Activated CD4-positive, alpha-beta T cell treated with anti-CD3 and anti-CD28 coated beads for 1 hour (primary cell): ENCODE measurements at regions not wholly inside any gene's neighbourhood (a gene's known extent, or its start where the extent isn't known, plus 50 kb on each side); places are given as distances from the start of the nearest gene placed in this dataset.
"Not testable (repeated sequence)": the region's sequence is repeated elsewhere in the genome, so short reads cannot be mapped to it uniquely, and the experiment has no call there.

Experiments
- DNase-seq: peaks from one replicate; pipeline ENCODE4 v3.0.0-alpha.2; 2020

GRCh38 chr16:52386694-52387093 lies 160.2 kb downstream of the TOX3 start:
- no peak for DNase-seq

- no peak for DNase-seq
Observed at GRCh38 chr16:52384378-52384777, 162.6 kb downstream of the TOX3 start.

- no peak for DNase-seq
Observed at GRCh38 chr16:52383640-52384292, 163.2 kb downstream of the TOX3 start.

- DNase-seq: no peak
Observed at GRCh38 chr16:52383119-52383518, 163.8 kb downstream of the TOX3 start.

GRCh38 chr16:52379551-52379950 lies 167.4 kb downstream of the TOX3 start:
- no peak for DNase-seq

- no peak for DNase-seq
Observed at GRCh38 chr16:52376676-52377280, 170.2 kb downstream of the TOX3 start.

GRCh38 chr16:52372313-52372712 lies 174.6 kb downstream of the TOX3 start:
- DNase-seq: no peak

GRCh38 chr16:52368859-52369258 lies 178.1 kb downstream of the TOX3 start:
- DNase-seq: no peak

GRCh38 chr16:52367821-52368220 lies 179.1 kb downstream of the TOX3 start:
- DNase-seq: no peak

GRCh38 chr16:52366983-52367382 lies 180.0 kb downstream of the TOX3 start:
- DNase-seq: no peak

- DNase-seq: no peak
Observed at GRCh38 chr16:52364500-52364899, 182.4 kb downstream of the TOX3 start.

- no peak for DNase-seq
Observed at GRCh38 chr16:52363082-52363481, 183.9 kb downstream of the TOX3 start.

GRCh38 chr16:52357711-52358110 lies 189.2 kb downstream of the TOX3 start:
- no peak for DNase-seq

- DNase-seq: no peak
Observed at GRCh38 chr16:52353249-52353648, 193.7 kb downstream of the TOX3 start.

GRCh38 chr16:52351451-52351850 lies 195.5 kb downstream of the TOX3 start:
- no peak for DNase-seq

GRCh38 chr16:52350031-52350642 lies 196.8 kb downstream of the TOX3 start:
- DNase-seq: no peak

GRCh38 chr16:52346709-52347108 lies 200.2 kb downstream of the TOX3 start:
- no peak for DNase-seq

- DNase-seq: not testable (repeated sequence)
Observed at GRCh38 chr16:52333673-52334072, 213.3 kb downstream of the TOX3 start.

GRCh38 chr16:52320930-52321439 lies 226.0 kb downstream of the TOX3 start:
- no peak for DNase-seq

GRCh38 chr16:52318302-52319009 lies 228.5 kb downstream of the TOX3 start:
- no peak for DNase-seq

- DNase-seq: no peak
Observed at GRCh38 chr16:52316241-52316640, 230.7 kb downstream of the TOX3 start.

- DNase-seq: no peak
Observed at GRCh38 chr16:52312716-52313115, 234.2 kb downstream of the TOX3 start.
